Smooth muscle cell (in vitro differentiated cells): ENCODE measurements at regions not wholly inside any gene's neighbourhood (a gene's known extent, or its start where the extent isn't known, plus 50 kb on each side); places are given as distances from the start of the nearest gene placed in this dataset.

Experiments used
- DNase-seq: peaks from one replicate; lab custom pipeline; 2025; ENCODE audit not compliant: unreplicated experiment; lab: John Stamatoyannopoulos, UW
- H2AFZ ChIP-seq: fragments of 200-600 bp; sonication (generic); 2 replicates; pipeline ENCODE4 v1.6.0; 2016; ENCODE audit warnings: antibody characterized with exemption, low read depth, mild to moderate bottlenecking
- H3F3A ChIP-seq: fragments of 200-600 bp; sonication (generic); 2 replicates; pipeline ENCODE4 v1.6.0; 2017; ENCODE audit warnings: antibody characterized with exemption, low read depth
- H3K27ac ChIP-seq: fragments of 200-600 bp; sonication (generic); 2 replicates; pipeline ENCODE4 v1.5.1; 2016; ENCODE audit warnings: low read depth, mild to moderate bottlenecking
- H3K27me3 ChIP-seq: fragments of 200-600 bp; sonication (generic); 2 replicates; pipeline ENCODE4 v1.6.1; 2016; ENCODE audit warnings: low read depth, mild to moderate bottlenecking
- H3K36me3 ChIP-seq: fragments of 200-600 bp; sonication (generic); 2 replicates; pipeline ENCODE4 v1.5.1; 2016; ENCODE audit warnings: low read depth
- H3K4me1 ChIP-seq: fragments of 200-600 bp; sonication (generic); 2 replicates; pipeline ENCODE4 v1.5.1; 2016; ENCODE audit warnings: low read depth
- H3K4me2 ChIP-seq: fragments of 200-600 bp; sonication (generic); 2 replicates; pipeline ENCODE4 v1.6.0; 2016; ENCODE audit warnings: mild to moderate bottlenecking
- H3K4me3 ChIP-seq: fragments of 200-600 bp; sonication (generic); 2 replicates; pipeline ENCODE4 v1.5.1; 2016; ENCODE audit warnings: mild to moderate bottlenecking
- H3K79me2 ChIP-seq: fragments of 200-600 bp; sonication (generic); 2 replicates; pipeline ENCODE4 v1.6.0; 2016; ENCODE audit warnings: low read depth, mild to moderate bottlenecking
- H3K9ac ChIP-seq: fragments of 200-600 bp; sonication (generic); 2 replicates; pipeline ENCODE4 v1.6.0; 2016; ENCODE audit warnings: low read depth
- H3K9me3 ChIP-seq: fragments of 200-600 bp; sonication (generic); replicated peaks from 2 replicates; pipeline ENCODE4 v1.5.1; 2016; ENCODE audit warnings: low read depth
- H4K20me1 ChIP-seq: fragments of 200-600 bp; sonication (generic); 2 replicates; pipeline ENCODE4 v1.6.0; 2016; ENCODE audit warnings: low read depth
- WGBS: methylation state at CpG from one replicate; pipeline ENCODE4 v1.1.7; 2016; ENCODE audit warnings: low lambda C conversion rate; 5-methylcytosine and 5-hydroxymethylcytosine counted together
- TF ChIP-seq, protein P1 (sequence below): fragments of 200-600 bp; sonication (generic); IDR thresholded peaks from 2 replicates; pipeline ENCODE4 v1.5.1; 2017; ENCODE audit warnings: borderline replicate concordance, mild to moderate bottlenecking, antibody characterized with exemption; ENCODE audit not compliant: insufficient read depth, poor library complexity, severe bottlenecking

DNA sequence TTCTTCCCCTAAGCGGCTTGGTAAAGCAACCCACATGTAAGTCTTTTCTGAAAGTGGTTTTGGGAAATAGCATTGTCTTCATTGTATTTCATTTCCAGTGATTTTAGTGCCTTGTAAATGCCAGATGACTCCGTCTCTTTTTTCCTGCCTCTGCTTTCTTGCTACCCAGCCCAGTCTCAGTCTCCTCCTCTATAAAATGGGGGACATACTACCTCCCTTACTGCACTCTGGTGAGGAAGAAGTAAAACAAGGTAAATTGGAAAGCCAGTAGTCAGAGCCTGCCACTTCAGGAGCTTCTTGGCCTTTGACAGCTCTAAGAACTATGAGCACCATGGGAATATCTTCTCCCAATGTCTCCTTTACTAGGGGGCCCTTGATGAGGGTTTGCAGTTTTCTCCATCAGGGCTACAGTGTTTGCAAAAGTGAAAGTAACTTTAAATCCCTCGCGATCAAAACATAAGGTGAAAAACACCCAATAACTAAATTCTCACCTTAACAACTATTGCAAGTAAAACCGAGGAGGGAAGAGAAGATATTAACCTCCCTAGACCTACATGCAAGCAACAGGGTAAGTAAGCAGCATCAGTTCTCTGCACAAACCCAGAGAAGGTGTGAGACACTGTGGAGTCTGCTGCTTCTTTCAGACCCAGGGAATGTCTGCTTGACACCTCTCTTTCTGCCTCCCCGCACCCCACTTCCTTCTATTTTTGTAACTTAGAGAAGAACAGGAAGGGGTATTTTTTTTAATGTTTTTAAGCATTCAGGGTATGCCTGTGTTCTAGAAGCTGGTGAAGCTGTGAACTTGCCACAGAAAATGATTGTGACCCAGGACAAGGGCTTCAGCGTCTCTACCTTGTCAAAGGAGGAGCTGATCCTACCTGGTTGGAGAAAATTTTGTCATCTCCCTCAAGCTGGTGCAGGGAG lies 159.1 kb upstream of the EOMES start:
- Histone ChIP-seq H2AFZ (no peak overlapping the region), H3K27me3 (peaks cover 24% of the 10 kb centered on the region), H3K27ac (no peak overlapping the region), H3K79me2 (no peaks in the 10 kb centered on the region), H4K20me1 (no peaks in the 10 kb centered on the region), H3K9me3 (no peaks in the 10 kb centered on the region), H3K4me1 (no peaks in the 10 kb centered on the region), H3F3A (no peaks in the 10 kb centered on the region), H3K4me2 (no peak overlapping the region), H3K4me3 (no peak overlapping the region), H3K9ac (no peak overlapping the region), H3K36me3 (no peaks in the 10 kb centered on the region)
- no peak for DNase-seq
- TF ChIP-seq, protein P1, sequence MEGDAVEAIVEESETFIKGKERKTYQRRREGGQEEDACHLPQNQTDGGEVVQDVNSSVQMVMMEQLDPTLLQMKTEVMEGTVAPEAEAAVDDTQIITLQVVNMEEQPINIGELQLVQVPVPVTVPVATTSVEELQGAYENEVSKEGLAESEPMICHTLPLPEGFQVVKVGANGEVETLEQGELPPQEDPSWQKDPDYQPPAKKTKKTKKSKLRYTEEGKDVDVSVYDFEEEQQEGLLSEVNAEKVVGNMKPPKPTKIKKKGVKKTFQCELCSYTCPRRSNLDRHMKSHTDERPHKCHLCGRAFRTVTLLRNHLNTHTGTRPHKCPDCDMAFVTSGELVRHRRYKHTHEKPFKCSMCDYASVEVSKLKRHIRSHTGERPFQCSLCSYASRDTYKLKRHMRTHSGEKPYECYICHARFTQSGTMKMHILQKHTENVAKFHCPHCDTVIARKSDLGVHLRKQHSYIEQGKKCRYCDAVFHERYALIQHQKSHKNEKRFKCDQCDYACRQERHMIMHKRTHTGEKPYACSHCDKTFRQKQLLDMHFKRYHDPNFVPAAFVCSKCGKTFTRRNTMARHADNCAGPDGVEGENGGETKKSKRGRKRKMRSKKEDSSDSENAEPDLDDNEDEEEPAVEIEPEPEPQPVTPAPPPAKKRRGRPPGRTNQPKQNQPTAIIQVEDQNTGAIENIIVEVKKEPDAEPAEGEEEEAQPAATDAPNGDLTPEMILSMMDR, result no peak
- WGBS, result 83% methylated on average over 7 of the region's 7 CpGs

DNA sequence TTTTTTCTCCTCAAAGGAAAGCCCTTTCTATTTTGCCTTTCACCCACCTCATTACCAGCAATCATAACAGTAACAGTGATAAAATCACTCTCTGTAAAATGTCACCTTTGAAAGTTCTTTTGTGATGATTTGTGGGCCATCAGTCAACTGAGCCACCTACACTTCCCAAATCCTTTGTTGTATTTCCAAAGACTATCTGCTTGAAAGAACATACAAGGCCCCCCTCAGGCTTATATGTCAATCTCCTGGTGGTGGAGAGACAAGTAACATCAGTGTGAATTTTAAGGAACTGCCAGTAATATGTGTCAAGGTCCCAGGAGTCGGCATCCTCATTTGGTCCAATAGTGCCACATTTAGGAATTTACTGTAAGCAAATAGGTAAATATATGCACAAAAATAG lies 161.1 kb upstream of the EOMES start:
- WGBS, result 84% methylated on average over 1 of the region's 1 CpG
- DNase-seq, result no peak
- Histone ChIP-seq H2AFZ (no peak overlapping the region), H3K27ac (no peak overlapping the region), H3K36me3 (no peaks in the 10 kb centered on the region), H3F3A (no peaks in the 10 kb centered on the region), H3K79me2 (no peaks in the 10 kb centered on the region), H3K27me3 (peaks cover 35% of the 10 kb centered on the region), H3K9ac (no peak overlapping the region), H3K9me3 (no peaks in the 10 kb centered on the region), H4K20me1 (no peaks in the 10 kb centered on the region), H3K4me1 (no peaks in the 10 kb centered on the region), H3K4me3 (no peak overlapping the region), H3K4me2 (no peak overlapping the region)
- TF ChIP-seq, protein P1, result no peak

DNA sequence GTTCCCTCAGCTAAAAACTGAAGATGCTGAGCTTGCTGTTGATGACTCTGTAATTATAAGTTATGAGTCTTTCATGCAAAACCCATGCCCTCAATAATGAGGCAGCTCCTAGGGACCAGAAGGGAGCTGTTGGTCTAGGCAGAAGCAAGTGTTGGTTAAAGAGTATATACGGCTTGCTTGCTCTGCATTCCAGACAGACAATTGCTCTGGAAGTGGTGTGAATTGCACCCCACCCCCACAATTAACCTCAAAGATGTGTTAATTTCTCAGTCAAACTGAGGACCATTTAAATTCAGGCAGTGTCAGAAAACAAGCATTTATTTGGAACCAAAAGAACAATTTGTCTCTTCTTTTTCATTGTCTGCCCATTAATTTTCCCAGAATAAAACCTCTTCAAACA lies 163.5 kb upstream of the EOMES start:
- Histone ChIP-seq H3F3A (no peaks in the 10 kb centered on the region), H4K20me1 (no peaks in the 10 kb centered on the region), H3K4me2 (no peak overlapping the region), H3K9ac (no peak overlapping the region), H3K4me3 (no peak overlapping the region), H3K79me2 (no peaks in the 10 kb centered on the region), H3K9me3 (no peaks in the 10 kb centered on the region), H3K27ac (no peak overlapping the region), H2AFZ (no peak overlapping the region), H3K27me3 (peaks cover 41% of the 10 kb centered on the region), H3K4me1 (no peaks in the 10 kb centered on the region), H3K36me3 (no peaks in the 10 kb centered on the region)
- TF ChIP-seq, protein P1, result no peak
- 24% methylated on average over 1 of the region's 1 CpG for WGBS
- no peak for DNase-seq

DNA sequence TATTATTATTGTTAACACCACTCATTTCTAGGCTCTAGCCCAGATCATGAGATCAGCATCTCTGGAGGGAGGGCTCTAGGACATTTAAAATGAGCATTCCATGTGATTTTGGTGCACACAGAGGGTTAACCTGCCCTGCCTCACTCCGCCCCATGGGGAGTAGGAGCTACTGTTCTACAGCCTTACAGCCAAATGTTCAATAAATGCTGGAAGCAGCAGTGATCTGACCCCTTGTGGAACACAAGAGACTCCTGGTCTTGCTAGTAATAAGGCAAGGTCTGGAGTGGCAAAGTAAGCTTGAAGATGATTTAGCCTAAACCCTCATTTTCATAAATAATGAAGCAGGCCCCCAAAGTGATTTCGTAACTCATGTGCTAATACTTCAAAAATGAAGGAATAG lies 166.4 kb upstream of the EOMES start:
- no peak for DNase-seq
- H3K4me2 ChIP-seq, result no peak overlapping the region

More for the DNA sequence above, 166.4 kb upstream of the EOMES start:
- no peaks in the 10 kb centered on the region for H3K9me3 ChIP-seq
- no peaks in the 10 kb centered on the region for H3K4me1 ChIP-seq
- WGBS, result 87% methylated on average over 2 of the region's 2 CpGs
- no peaks in the 10 kb centered on the region for H3K36me3 ChIP-seq
- TF ChIP-seq, protein P1, result no peak
- H3K4me3 ChIP-seq, result no peak overlapping the region
- no peaks in the 10 kb centered on the region for H3K79me2 ChIP-seq
- peaks cover 42% of the 10 kb centered on the region for H3K27me3 ChIP-seq
- no peak overlapping the region for H3K9ac ChIP-seq
- H3K27ac ChIP-seq, result no peak overlapping the region
- H2AFZ ChIP-seq, result no peak overlapping the region
- no peaks in the 10 kb centered on the region for H3F3A ChIP-seq
- H4K20me1 ChIP-seq, result no peaks in the 10 kb centered on the region
